GM23338 (cell line): ENCODE measurements at regions not wholly inside any gene's neighbourhood (a gene's known extent, or its start where the extent isn't known, plus 50 kb on each side); places are given as distances from the start of the nearest gene placed in this dataset.

Source experiments
- ATAC-seq: fragments of 200-7000 bp; cut with Tn5 transposase; 3 replicates; pipeline ENCODE4 v1.9.1; 2020
- DNase-seq: peaks from one replicate; pipeline ENCODE4 v3.0.0-alpha.2; 2015; ENCODE audit warnings: low spot score
- H2AFZ ChIP-seq: fragments of 200-600 bp; sonication (generic); 2 replicates; pipeline ENCODE4 v1.8.0; 2016; ENCODE audit warnings: antibody characterized with exemption, mild to moderate bottlenecking, moderate library complexity
- H3F3A ChIP-seq: fragments of 200-600 bp; sonication (generic); replicated peaks from 2 replicates; pipeline ENCODE4 v1.8.0; 2017; ENCODE audit warnings: antibody characterized with exemption, mixed run types, low read depth
- H3K27ac ChIP-seq: fragments of 200-600 bp; sonication (generic); 2 replicates; pipeline ENCODE4 v1.6.1; 2016; ENCODE audit warnings: low read depth
- H3K27me3 ChIP-seq: fragments of 200-600 bp; sonication (generic); 2 replicates; pipeline ENCODE4 v1.8.0; 2016; ENCODE audit warnings: mild to moderate bottlenecking, mixed run types, moderate library complexity; ENCODE audit not compliant: insufficient read depth
- H3K36me3 ChIP-seq: fragments of 200-600 bp; sonication (generic); 2 replicates; pipeline ENCODE4 v1.8.0; 2016; ENCODE audit warnings: mild to moderate bottlenecking; ENCODE audit not compliant: insufficient read depth
- H3K4me1 ChIP-seq: fragments of 200-600 bp; sonication (generic); 2 replicates; pipeline ENCODE4 v1.8.0; 2016; ENCODE audit warnings: mild to moderate bottlenecking, moderate library complexity; ENCODE audit not compliant: insufficient read depth
- H3K4me2 ChIP-seq: fragments of 200-600 bp; sonication (generic); 2 replicates; pipeline ENCODE4 v1.7.1; 2017; ENCODE audit warnings: mixed run types
- H3K4me3 ChIP-seq: fragments of 200-600 bp; sonication (generic); 2 replicates; pipeline ENCODE4 v1.6.1; 2016; ENCODE audit warnings: mixed run types
- H3K79me2 ChIP-seq: fragments of 200-600 bp; sonication (generic); replicated peaks from 2 replicates; pipeline ENCODE4 v1.8.0; 2017; ENCODE audit warnings: mild to moderate bottlenecking; ENCODE audit not compliant: insufficient read depth
- H3K9me2 ChIP-seq: fragments of 200-600 bp; sonication (generic); 2 replicates; pipeline ENCODE4 v1.8.0; 2017; ENCODE audit not compliant: insufficient read depth
- H4K20me1 ChIP-seq: fragments of 200-600 bp; sonication (generic); replicated peaks from 2 replicates; pipeline ENCODE4 v1.8.0; 2017; ENCODE audit warnings: mild to moderate bottlenecking; ENCODE audit not compliant: insufficient read depth
- H3K27ac Mint-ChIP-seq: 2 replicates; pipeline ENCODE4 v1.8.0; 2020; ENCODE audit warnings: inconsistent platforms, mild to moderate bottlenecking, moderate library complexity, mixed read lengths
- H3K27me3 Mint-ChIP-seq: 3 replicates; pipeline ENCODE4 v1.8.0; 2022; ENCODE audit warnings: low read depth, mild to moderate bottlenecking, moderate library complexity, mixed read lengths, inconsistent platforms; ENCODE audit not compliant: insufficient read depth, poor library complexity
- H3K36me3 Mint-ChIP-seq: 3 replicates; pipeline ENCODE4 v1.8.0; 2021; ENCODE audit warnings: low read depth, mild to moderate bottlenecking, inconsistent platforms, moderate library complexity, mixed read lengths
- H3K4me1 Mint-ChIP-seq: 3 replicates; pipeline ENCODE4 v1.8.0; 2020; ENCODE audit warnings: mild to moderate bottlenecking, inconsistent platforms, mixed read lengths
- H3K4me3 Mint-ChIP-seq: 3 replicates; pipeline ENCODE4 v1.8.0; 2021; ENCODE audit warnings: moderate library complexity, mild to moderate bottlenecking, inconsistent platforms, mixed read lengths
- H3K9me3 Mint-ChIP-seq: 3 replicates; pipeline ENCODE4 v1.8.0; 2020; ENCODE audit warnings: moderate library complexity, mild to moderate bottlenecking, inconsistent platforms, mixed read lengths
- ETS1 ChIP-seq: IDR thresholded peaks from 2 replicates; pipeline ENCODE4 v1.6.1; 2016; ENCODE audit warnings: antibody characterized with exemption
- EZH2 ChIP-seq: fragments of 200-600 bp; sonication (generic); IDR thresholded peaks from one replicate; pipeline ENCODE4 v1.8.0; 2017; ENCODE audit warnings: antibody characterized with exemption, mild to moderate bottlenecking, low read depth; ENCODE audit not compliant: unreplicated experiment
- JUNB ChIP-seq: IDR thresholded peaks from one replicate; pipeline ENCODE4 v1.6.1; 2016; ENCODE audit warnings: antibody characterized with exemption; ENCODE audit not compliant: unreplicated experiment
- POLR2AphosphoS5 ChIP-seq: IDR thresholded peaks from 2 replicates; pipeline ENCODE4 v1.6.1; 2016; ENCODE audit warnings: antibody characterized with exemption, low read depth
- REST ChIP-seq: IDR thresholded peaks from one replicate; pipeline ENCODE4 v1.6.1; 2018; ENCODE audit warnings: antibody characterized with exemption; ENCODE audit not compliant: unreplicated experiment
- STAT1 ChIP-seq: IDR thresholded peaks from one replicate; pipeline ENCODE4 v1.6.1; 2016; ENCODE audit warnings: antibody characterized with exemption; ENCODE audit not compliant: unreplicated experiment
- ZNF114 ChIP-seq: fragments of 250-450 bp; sonication (Bioruptor Pico); IDR thresholded peaks from 2 replicates; pipeline ENCODE4 v1.5.0; 2020; ENCODE audit warnings: mild to moderate bottlenecking, moderate library complexity
- ZNF331 ChIP-seq: fragments of 250-450 bp; sonication (Bioruptor Pico); IDR thresholded peaks from 2 replicates; pipeline ENCODE4 v1.5.0; 2020; ENCODE audit warnings: low read depth, mild to moderate bottlenecking, moderate library complexity
- ZNF462 ChIP-seq: fragments of 250-450 bp; sonication (Bioruptor Pico); IDR thresholded peaks from 2 replicates; pipeline ENCODE4 v1.5.0; 2020; ENCODE audit warnings: mild to moderate bottlenecking, moderate library complexity

GRCh38 chr5:66248874-66249273, 104.8 kb downstream of the SREK1 start (continued):
- TF ChIP-seq EZH2 (no peak), STAT1 (no peak), ZNF331 (CRISPR knock-in tag) (no peak), ETS1 (no peak), REST (no peak), ZNF114 (CRISPR knock-in tag) (no peak), JUNB (no peak)

GRCh38 chr5:66249920-66250319, 105.8 kb downstream of the SREK1 start:
- Histone ChIP-seq H3K27ac (no peak overlapping the region), H3K79me2 (no peaks in the 10 kb centered on the region), H3K4me1 (peaks cover 12% of the 10 kb centered on the region; the same call in 1 of the 2 replicates), H3K27me3 (no peaks in the 10 kb centered on the region), H2AFZ (no peak overlapping the region), H4K20me1 (no peaks in the 10 kb centered on the region), H3K4me2 (no peak overlapping the region), H3K9me2 (0 out of 2 replicates have a peak, but pooled peaks cover 1% of the 10 kb centered on the region), H3K4me3 (no peak overlapping the region), H3K36me3 (no peaks in the 10 kb centered on the region), H3F3A (no peaks in the 10 kb centered on the region)
- TF ChIP-seq POLR2AphosphoS5 (no peak), REST (no peak), STAT1 (no peak), ETS1 (no peak), EZH2 (no peak), ZNF114 (CRISPR knock-in tag) (no peak), ZNF462 (CRISPR knock-in tag) (no peak)
- no peak for DNase-seq
- Mint-ChIP-seq H3K27me3 (peaks cover 2% of the 10 kb centered on the region), H3K36me3 (no peaks in the 10 kb centered on the region), H3K9me3 (no peaks in the 10 kb centered on the region), H3K27ac (no peak overlapping the region), H3K4me3 (no peak overlapping the region), H3K4me1 (peaks cover 17% of the 10 kb centered on the region)
- no peak for ATAC-seq
